ENCODE measurements at regions not wholly inside any gene's neighbourhood (a gene's known extent, or its start where the extent isn't known, plus 50 kb on each side); places are given as distances from the start of the nearest gene placed in this dataset.

GRCh38 chr18:29184654-29185053 lies 1007.7 kb upstream of the CDH2 start:
- no peaks in the 10 kb centered on the region for H3K9me3 ChIP-seq (ENCODE audit: insufficient read depth, low read length, severe bottlenecking)
- no peaks in the 10 kb centered on the region for H3K36me3 ChIP-seq (ENCODE audit: insufficient read depth, low read length)
- TF ChIP-seq, protein P1, sequence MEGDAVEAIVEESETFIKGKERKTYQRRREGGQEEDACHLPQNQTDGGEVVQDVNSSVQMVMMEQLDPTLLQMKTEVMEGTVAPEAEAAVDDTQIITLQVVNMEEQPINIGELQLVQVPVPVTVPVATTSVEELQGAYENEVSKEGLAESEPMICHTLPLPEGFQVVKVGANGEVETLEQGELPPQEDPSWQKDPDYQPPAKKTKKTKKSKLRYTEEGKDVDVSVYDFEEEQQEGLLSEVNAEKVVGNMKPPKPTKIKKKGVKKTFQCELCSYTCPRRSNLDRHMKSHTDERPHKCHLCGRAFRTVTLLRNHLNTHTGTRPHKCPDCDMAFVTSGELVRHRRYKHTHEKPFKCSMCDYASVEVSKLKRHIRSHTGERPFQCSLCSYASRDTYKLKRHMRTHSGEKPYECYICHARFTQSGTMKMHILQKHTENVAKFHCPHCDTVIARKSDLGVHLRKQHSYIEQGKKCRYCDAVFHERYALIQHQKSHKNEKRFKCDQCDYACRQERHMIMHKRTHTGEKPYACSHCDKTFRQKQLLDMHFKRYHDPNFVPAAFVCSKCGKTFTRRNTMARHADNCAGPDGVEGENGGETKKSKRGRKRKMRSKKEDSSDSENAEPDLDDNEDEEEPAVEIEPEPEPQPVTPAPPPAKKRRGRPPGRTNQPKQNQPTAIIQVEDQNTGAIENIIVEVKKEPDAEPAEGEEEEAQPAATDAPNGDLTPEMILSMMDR (IDR thresholded peaks at IDR 0.05; ENCODE audit: borderline replicate concordance, extremely low read depth, low read length, poor library complexity, severe bottlenecking), result no peak
- no peak for TF ChIP-seq EZH2 (IDR thresholded peaks at IDR 0.05; ENCODE audit: borderline replicate concordance, low read depth, low read length, severe bottlenecking)
- no peaks in the 10 kb centered on the region for H3K4me1 ChIP-seq (ENCODE audit: insufficient read depth, low read length)
- H3K79me2 ChIP-seq (ENCODE audit: insufficient read depth, low read length), result no peaks in the 10 kb centered on the region
- H4K20me1 ChIP-seq (ENCODE audit: insufficient read depth, low read length), result no peaks in the 10 kb centered on the region
- H3K27ac ChIP-seq (ENCODE audit: low read length), result no peak overlapping the region
- no peaks in the 10 kb centered on the region for H3K27me3 ChIP-seq (ENCODE audit: insufficient read depth, low read length, poor library complexity)
- no peak overlapping the region for H2AFZ ChIP-seq (ENCODE audit: low read depth, low read length)
- no peak overlapping the region for H3K9ac ChIP-seq (ENCODE audit: low read depth, low read length)
- ATAC-seq (ENCODE audit: insufficient read depth, low read depth) (peak; percentile 31; the same call in 1 of the 3 replicates), DNase-seq (no peak)
- no peak overlapping the region for H3K4me3 ChIP-seq (ENCODE audit: low read depth in 1 of 2, low read length in 2 of 2)
- H3K4me2 ChIP-seq (ENCODE audit: insufficient read depth, low read length), result no peak overlapping the region

DNA sequence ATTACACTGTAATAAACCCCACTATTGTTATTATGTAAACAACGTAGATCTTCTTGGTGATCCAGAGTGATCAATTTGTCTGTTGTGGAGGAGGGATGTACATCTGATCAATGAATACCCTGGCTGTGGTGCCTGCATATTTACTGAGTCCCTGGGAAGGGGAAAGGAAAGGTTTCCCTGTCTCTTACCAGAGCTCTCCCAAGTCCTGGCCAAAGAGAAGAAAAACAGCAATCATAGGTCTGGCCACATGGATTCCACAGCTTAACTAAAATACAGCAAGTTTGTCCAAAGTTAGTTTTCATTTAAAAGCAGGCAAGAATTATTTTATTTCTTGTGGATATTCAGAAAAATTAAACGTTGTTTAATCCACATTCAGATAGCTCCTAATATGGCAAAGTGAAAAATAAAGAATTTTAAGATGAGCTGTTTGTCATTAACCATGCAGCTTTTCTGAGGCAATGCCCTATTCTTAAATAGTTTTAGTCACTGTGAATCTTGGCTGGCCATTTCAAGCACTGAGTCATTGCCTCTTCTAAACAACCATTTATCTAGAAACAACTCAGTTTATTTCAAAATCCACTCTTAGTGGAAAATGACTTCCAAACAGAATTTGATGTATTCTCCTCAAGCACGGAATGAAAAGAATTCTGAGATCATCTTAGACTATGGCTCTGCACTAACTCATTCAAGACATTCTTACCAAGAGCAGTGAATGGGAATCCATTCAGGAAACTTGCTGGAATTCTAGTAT lies 1004.4 kb upstream of the CDH2 start:
- DNase-seq (no peak), ATAC-seq (ENCODE audit: insufficient read depth, low read depth) (no peak)
- Histone ChIP-seq H3K36me3 (ENCODE audit: insufficient read depth, low read length) (no peaks in the 10 kb centered on the region), H3K79me2 (ENCODE audit: insufficient read depth, low read length) (no peaks in the 10 kb centered on the region), H3K4me2 (ENCODE audit: insufficient read depth, low read length) (no peak overlapping the region), H3K9ac (ENCODE audit: low read depth, low read length) (no peak overlapping the region), H3K9me3 (ENCODE audit: insufficient read depth, low read length, severe bottlenecking) (no peaks in the 10 kb centered on the region), H2AFZ (ENCODE audit: low read depth, low read length) (peak overlapping the region; percentile 46; the same call in 1 of the 2 replicates), H3K4me3 (ENCODE audit: low read depth in 1 of 2, low read length in 2 of 2) (no peak overlapping the region), H3K4me1 (ENCODE audit: insufficient read depth, low read length) (no peaks in the 10 kb centered on the region), H3K27ac (ENCODE audit: low read length) (no peak overlapping the region), H4K20me1 (ENCODE audit: insufficient read depth, low read length) (no peaks in the 10 kb centered on the region), H3K27me3 (ENCODE audit: insufficient read depth, low read length, poor library complexity) (no peaks in the 10 kb centered on the region)
- no peak for TF ChIP-seq EZH2 (IDR thresholded peaks at IDR 0.05; ENCODE audit: borderline replicate concordance, low read depth, low read length, severe bottlenecking)
- TF ChIP-seq, protein P1 (IDR thresholded peaks at IDR 0.05; ENCODE audit: borderline replicate concordance, extremely low read depth, low read length, poor library complexity, severe bottlenecking), result no peak

DNA sequence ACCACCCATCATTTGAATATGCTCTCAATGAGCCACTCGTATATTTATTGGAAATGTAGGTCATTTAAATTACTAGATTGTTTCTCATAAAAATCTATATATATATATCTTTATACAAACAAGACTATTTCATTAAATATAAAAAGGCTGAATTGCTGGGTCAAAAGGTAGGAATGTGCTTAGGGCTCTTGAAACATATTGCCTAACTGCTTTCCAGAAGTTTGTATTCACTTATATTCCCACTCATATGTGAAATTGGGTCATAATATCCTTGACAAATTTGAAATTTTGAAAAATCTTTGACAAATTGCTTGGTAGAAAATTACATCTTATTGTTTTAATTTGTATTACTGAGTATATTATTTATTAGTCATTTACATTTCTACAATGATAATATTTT lies 999.8 kb upstream of the CDH2 start:
- no peak overlapping the region for H3K4me2 ChIP-seq (ENCODE audit: insufficient read depth, low read length)
- no peak overlapping the region for H3K4me3 ChIP-seq (ENCODE audit: low read depth in 1 of 2, low read length in 2 of 2)
- DNase-seq (no peak), ATAC-seq (ENCODE audit: insufficient read depth, low read depth) (no peak)
- no peaks in the 10 kb centered on the region for H3K36me3 ChIP-seq (ENCODE audit: insufficient read depth, low read length)
- H3K9ac ChIP-seq (ENCODE audit: low read depth, low read length), result no peak overlapping the region
- no peak for TF ChIP-seq EZH2 (IDR thresholded peaks at IDR 0.05; ENCODE audit: borderline replicate concordance, low read depth, low read length, severe bottlenecking)
- TF ChIP-seq, protein P1 (IDR thresholded peaks at IDR 0.05; ENCODE audit: borderline replicate concordance, extremely low read depth, low read length, poor library complexity, severe bottlenecking), result no peak
- H3K27ac ChIP-seq (ENCODE audit: low read length), result no peak overlapping the region
- no peaks in the 10 kb centered on the region for H3K27me3 ChIP-seq (ENCODE audit: insufficient read depth, low read length, poor library complexity)
- no peaks in the 10 kb centered on the region for H4K20me1 ChIP-seq (ENCODE audit: insufficient read depth, low read length)
- H3K79me2 ChIP-seq (ENCODE audit: insufficient read depth, low read length), result no peaks in the 10 kb centered on the region
- H3K4me1 ChIP-seq (ENCODE audit: insufficient read depth, low read length), result no peaks in the 10 kb centered on the region
- no peaks in the 10 kb centered on the region for H3K9me3 ChIP-seq (ENCODE audit: insufficient read depth, low read length, severe bottlenecking)
- no peak overlapping the region for H2AFZ ChIP-seq (ENCODE audit: low read depth, low read length)
